ENCODE measurements at regions not wholly inside any gene's neighbourhood (a gene's known extent, or its start where the extent isn't known, plus 50 kb on each side); places are given as distances from the start of the nearest gene placed in this dataset.

GRCh38 chr20:50274570-50275430, 84.2 kb downstream of the CEBPB start:
- H3K9me3 ChIP-seq (ENCODE audit: control insufficient read depth in 2 of 3, insufficient read depth in 1 of 3, low read length in 3 of 3) = no peaks in the 10 kb centered on the region
- H3K4me1 ChIP-seq (ENCODE audit: control insufficient read depth in 2 of 3, insufficient read depth in 2 of 3, low read depth in 1 of 3, low read length in 3 of 3) = peaks cover 0 to 5% (median 0%) of the 10 kb centered on the region in 3 donors
- no peak overlapping the region for H3K9ac ChIP-seq (ENCODE audit: low read length in 3 of 3)
- FAIRE-seq (no peak), DNase-seq (peak in 1 of 5 donors; percentile 86)
- H3K27ac ChIP-seq (ENCODE audit: low read depth in 2 of 2, low read length in 2 of 2) = no peak overlapping the region
- H3K27me3 ChIP-seq (ENCODE audit: control insufficient read depth, insufficient read depth, low read length) = no peaks in the 10 kb centered on the region
- intact Hi-C loops (cut with DNase I) = loop anchor here (10.0 kb wide), 1 partner anchor 50 kb away; no protein-coding TSS in a partner anchor
- TF ChIP-seq CTCF (IDR thresholded peaks at IDR 0.05; ENCODE audit: borderline replicate concordance, extremely low read depth, insufficient read depth) = no peak
- H3K4me3 ChIP-seq (ENCODE audit: low read length in 3 of 3) = no peak overlapping the region
- no peaks in the 10 kb centered on the region for H3K36me3 ChIP-seq (ENCODE audit: control insufficient read depth in 2 of 3, insufficient read depth in 3 of 3, low read length in 3 of 3)

- no peak overlapping the region for H3K9ac ChIP-seq (ENCODE audit: low read length in 3 of 3)
- H3K4me3 ChIP-seq (ENCODE audit: low read length in 3 of 3) = no peak overlapping the region
- no peaks in the 10 kb centered on the region for H3K9me3 ChIP-seq (ENCODE audit: control insufficient read depth in 2 of 3, insufficient read depth in 1 of 3, low read length in 3 of 3)
- H3K27ac ChIP-seq (ENCODE audit: low read depth in 2 of 2, low read length in 2 of 2) = no peak overlapping the region
- H3K4me1 ChIP-seq (ENCODE audit: control insufficient read depth in 2 of 3, insufficient read depth in 2 of 3, low read depth in 1 of 3, low read length in 3 of 3) = peaks cover 0 to 5% (median 0%) of the 10 kb centered on the region in 3 donors
- H3K36me3 ChIP-seq (ENCODE audit: control insufficient read depth in 2 of 3, insufficient read depth in 3 of 3, low read length in 3 of 3) = no peaks in the 10 kb centered on the region
- no peak for TF ChIP-seq CTCF (IDR thresholded peaks at IDR 0.05; ENCODE audit: borderline replicate concordance, extremely low read depth, insufficient read depth)
- intact Hi-C loops (cut with DNase I) = loop anchor here (10.0 kb wide), 1 partner anchor 52 kb away; no protein-coding TSS in a partner anchor
- peak in 1 of 5 donors; percentile 58 for DNase-seq
- H3K27me3 ChIP-seq (ENCODE audit: control insufficient read depth, insufficient read depth, low read length) = no peaks in the 10 kb centered on the region
- no peak for FAIRE-seq
These were observed 85.8 kb downstream of the CEBPB start for GRCh38 chr20:50276119-50277063.

- DNase-seq = peak in 1 of 5 donors; percentile 48
- Histone ChIP-seq H3K9me3 (ENCODE audit: control insufficient read depth in 2 of 3, insufficient read depth in 1 of 3, low read length in 3 of 3) (no peaks in the 10 kb centered on the region), H3K36me3 (ENCODE audit: control insufficient read depth in 2 of 3, insufficient read depth in 3 of 3, low read length in 3 of 3) (no peaks in the 10 kb centered on the region), H3K4me3 (ENCODE audit: low read length in 3 of 3) (no peak overlapping the region), H3K27me3 (ENCODE audit: control insufficient read depth, insufficient read depth, low read length) (no peaks in the 10 kb centered on the region), H3K4me1 (ENCODE audit: control insufficient read depth in 2 of 3, insufficient read depth in 2 of 3, low read depth in 1 of 3, low read length in 3 of 3) (peaks cover 0 to 5% (median 0%) of the 10 kb centered on the region in 3 donors), H3K9ac (ENCODE audit: low read length in 3 of 3) (no peak overlapping the region), H3K27ac (ENCODE audit: low read depth in 2 of 2, low read length in 2 of 2) (no peak overlapping the region)
- FAIRE-seq = no peak
- TF ChIP-seq CTCF (IDR thresholded peaks at IDR 0.05; ENCODE audit: borderline replicate concordance, extremely low read depth, insufficient read depth) = no peak
- intact Hi-C loops (cut with DNase I) = loop anchor here (10.0 kb wide), 1 partner anchor 52 kb away; no protein-coding TSS in a partner anchor
These were observed 86.4 kb downstream of the CEBPB start for GRCh38 chr20:50277064-50277415.

Measured in kidney (tissue), 13 donors.